DMS 273 (cell line): ENCODE measurements at regions not wholly inside any gene's neighbourhood (a gene's known extent, or its start where the extent isn't known, plus 50 kb on each side); places are given as distances from the start of the nearest gene placed in this dataset.
"Not testable (repeated sequence)": the region's sequence is repeated elsewhere in the genome, so short reads cannot be mapped to it uniquely, and the experiment has no call there.

Experiments used
- DNase-seq: peaks from one replicate; lab custom pipeline; 2025; ENCODE audit not compliant: unreplicated experiment; lab: John Stamatoyannopoulos, UW

DNA sequence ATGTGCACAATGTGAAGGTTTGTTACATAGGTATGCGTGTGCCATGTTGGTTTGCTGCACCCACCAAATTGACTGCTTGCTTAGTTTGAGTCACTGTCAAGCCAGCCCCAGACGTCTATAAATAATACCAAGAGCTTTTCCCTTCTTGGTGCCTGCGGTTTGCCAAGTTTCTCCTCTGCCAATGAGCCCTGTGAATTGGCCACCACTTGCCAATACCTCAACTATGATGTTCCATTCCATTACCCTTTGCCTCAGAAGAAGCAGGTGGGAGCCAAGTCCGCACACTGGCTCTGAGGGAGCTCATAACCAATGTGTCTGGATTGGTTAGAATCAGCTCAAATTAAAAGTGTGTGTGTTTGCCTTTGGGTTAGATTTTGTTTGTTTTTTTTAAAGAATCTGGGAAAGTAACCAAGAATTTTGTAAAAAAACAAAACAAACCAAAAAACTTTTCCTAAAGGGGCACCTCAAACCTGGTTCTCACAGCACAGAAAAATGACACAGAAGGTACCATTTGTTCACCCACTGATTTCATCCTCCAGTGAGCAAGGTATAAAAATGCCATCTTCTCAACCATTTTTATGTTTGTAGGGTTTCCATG is 209.3 kb upstream of the PRNP start:
- no peak for DNase-seq

DNA sequence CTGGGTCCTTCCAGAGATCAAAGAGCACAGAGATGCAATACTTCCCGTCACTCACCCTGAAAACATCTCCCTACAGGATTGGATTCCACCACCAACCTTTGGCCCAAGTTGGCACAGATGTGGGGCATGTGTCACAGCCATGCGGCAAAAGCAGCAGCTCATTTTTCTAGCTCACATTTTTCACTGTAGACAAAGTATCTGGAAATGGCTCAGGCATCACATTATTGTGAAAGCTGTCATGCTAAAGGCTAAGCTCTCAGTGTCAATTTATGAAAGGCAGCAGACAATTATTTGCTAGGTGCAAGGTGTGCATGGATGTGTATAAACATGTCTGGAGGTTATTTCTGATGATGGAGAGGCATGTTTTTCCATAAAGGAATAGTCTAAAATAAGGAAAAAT is 213.3 kb upstream of the PRNP start:
- no peak for DNase-seq

DNA sequence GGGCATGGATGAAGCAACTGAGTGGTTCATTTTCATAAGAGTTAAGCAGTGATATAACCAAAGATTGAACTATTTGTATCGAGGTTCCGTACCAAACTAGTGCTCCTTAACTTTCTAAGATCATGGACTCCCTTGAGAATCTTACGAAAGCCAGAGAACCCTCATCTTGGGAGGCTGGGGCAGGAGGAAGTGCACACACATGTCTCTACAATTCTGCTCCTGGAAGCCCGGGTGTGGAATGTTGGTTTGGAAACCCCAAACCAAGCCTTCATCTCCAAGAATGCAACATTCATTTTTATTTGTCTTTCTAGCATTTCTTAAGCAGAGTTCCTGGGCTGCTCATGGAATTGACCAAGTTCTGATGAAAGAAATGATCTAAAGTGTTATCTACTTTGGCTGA is 215.0 kb upstream of the PRNP start:
- no peak for DNase-seq

DNA sequence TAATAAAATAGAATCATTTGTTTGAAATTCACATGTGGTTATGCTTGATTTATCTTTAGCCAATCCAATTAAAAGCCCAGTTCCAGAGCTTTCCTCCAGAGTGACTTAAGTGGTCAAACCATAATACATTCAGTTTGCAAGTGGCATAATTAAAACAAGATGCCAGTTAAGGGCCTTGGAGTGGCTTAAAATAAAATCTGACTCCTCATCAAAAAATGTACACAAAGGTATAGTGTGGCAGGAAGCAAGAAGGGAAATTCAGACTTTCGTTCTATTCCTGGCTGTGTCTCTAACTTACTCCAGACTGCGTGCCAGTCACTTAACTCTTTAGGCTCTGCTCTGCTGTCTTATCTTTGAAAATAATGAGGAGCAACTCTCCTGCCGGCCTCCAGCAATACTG is 215.9 kb upstream of the PRNP start:
- no peak for DNase-seq

DNA sequence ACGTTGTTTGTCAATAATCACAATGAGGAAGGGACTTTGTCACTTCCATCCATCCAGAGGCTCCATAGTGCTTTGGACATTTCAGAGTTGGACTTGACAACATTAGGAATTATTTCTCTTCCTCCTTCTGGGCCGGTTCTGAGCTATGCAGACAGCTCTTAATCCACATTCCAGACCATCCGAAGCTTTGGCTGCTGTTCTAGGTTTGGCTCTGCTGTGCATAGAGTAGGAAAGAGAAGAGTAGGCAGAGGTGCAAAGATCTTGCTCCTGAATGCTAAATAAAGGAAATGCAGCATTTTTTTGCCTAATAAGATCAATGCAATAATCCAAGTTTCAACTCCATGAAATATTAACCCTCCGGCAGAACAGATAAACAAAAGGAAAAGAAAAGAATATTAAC is 216.3 kb upstream of the PRNP start:
- no peak for DNase-seq

DNA sequence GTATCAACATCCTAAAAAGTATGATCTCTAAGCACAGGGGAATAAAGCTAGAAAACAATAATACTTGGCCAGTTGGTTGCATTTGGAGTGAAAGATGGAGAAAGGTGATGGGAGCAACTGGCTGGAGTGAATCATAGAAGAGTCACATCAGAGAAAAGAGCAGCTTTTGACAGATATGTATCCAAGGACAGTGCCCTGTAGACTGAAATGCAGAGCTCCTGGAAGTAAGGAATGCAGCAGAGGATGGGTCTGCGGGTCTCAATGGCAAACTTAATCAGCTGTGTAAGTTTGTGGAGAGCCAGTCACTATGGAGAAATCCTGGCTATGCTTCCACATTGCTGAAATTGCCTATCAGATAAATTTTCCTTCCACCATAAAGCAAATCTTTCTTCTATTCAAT is 218.1 kb upstream of the PRNP start:
- DNase-seq: no peak

DNA sequence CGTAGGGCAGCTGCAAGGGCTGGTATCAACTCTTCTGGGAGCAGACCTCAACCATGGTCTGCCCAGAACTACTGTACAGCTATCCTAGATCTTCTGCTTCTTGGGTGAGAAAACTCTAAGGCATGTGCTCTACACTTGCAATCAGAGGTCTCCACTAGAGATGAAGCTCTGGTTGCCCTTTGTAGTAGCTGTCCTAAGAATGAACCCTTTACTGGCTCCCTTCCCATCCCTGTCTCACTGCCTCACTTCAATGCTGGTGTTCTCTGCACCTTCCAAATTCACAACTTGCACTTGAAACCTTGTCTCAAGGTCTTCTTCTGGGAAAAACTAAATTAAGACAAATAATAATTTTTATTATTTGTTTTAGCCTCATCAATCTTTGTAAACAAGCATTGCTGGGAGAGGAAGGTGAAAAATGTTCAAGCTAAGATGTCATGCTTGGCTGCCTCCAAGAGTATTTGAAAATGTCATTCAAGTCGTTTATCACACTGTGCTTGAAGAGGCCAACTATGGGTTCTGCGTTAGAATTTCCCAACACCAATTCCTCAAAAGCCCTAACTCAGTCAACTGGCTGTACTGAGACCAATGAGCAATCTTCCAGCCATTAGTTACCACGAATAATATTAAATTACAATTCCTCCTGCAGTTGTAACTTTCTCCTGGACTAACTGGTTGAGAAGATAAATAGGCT is 216.9 kb upstream of the ADRA1D start:
- DNase-seq: no peak

DNA sequence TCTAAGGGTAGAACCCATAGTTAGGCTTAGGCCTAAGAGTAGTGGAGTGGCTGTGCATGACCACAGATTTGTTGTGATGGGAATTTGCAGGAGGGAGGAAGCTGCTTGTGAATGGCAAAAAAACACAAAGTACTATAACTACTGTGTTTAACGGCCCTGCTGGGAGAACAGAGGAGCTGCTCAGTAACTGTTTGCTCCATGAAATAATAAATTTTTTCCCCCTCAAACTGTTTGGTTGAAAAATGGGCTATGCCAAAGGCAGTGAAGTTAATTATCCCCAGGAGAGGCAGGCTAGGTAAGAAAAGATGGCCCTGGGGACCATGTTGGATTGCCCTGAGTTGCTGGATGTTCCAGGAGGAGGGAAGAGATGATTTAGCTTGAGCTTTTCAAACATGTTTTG is 216.1 kb upstream of the ADRA1D start:
- no peak for DNase-seq

DNA sequence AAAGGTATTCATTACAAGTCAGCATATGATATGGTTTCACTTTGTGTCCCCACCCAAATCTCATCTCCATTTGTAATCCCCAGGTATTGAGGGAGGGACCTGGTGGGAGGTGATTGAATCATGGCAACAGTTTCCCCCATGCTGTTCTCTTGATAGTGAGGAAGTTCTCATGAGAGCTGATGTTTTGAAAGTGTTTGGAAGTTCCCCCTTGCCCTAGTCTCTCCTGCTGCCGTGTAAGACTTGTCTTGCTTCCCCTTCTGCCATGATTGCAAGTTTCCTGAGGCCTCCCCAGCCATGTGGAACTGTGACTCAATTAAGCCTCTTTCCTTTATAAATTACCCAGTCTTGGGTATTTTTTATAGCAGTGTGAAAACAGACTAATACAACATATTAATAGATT is 213.7 kb upstream of the ADRA1D start:
- not testable (repeated sequence) for DNase-seq

DNA sequence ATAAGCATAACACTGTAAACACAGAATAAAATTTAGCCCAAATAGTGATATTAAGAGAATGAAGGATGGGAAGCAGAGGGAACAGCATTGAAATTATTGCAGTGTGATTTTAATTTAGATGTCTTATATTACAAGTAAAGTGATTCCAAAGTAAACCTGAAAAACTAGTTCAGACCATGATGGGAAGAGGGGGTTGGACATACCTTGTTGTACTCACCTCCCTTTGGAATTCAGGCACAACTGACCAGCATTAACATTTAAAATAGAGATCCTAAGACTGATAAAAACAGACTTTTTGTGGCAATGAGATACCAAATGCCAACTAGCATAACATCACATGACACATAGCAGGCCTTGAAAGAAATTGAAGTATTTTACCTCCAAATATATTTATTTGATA is 210.0 kb upstream of the ADRA1D start:
- no peak for DNase-seq

DNA sequence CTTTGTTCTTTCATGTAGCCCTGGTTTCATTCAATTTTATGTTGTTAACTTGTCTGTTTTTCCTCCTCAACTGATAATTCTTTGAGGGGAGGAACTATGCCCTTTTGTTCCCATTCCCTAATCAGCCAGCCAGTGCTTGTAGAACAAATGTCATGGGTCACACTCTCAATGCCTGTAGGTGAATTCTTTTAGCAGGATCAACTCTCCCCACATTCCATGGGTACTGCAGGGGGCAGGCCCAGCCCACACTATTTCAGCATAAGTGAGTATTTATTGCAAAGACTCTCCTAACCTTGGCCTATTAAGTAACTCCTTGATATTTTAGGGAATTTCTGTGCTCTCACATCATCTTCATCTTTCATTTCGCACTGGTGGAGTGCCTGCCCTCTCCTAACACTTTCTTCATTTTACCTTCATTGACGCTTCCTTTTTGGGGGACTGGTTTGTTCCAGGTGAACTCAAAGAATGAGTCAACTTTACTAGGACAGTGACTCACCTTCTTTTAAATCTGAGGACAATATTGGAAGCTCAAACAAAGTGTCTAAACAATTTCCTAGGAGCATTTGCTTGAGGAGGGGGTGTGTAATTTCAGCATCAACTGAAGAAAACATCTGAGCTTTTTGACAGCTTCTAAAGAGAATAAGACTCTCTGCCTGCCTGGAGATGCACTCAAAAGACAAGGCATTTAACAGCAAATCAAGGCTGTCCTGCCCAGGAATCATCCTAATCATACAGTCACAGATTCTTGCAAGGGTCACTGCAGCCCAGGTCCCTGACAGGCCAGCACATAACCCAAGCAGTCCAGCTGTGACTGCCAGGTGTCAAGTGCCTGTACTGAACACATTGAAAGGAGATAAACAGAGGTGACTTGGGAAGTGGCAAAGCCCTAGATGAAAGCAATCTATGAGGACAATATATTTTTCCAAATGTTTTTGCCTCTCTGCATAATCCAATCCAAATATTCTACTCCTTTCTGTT is 208.8 kb upstream of the ADRA1D start:
- no peak for DNase-seq

DNA sequence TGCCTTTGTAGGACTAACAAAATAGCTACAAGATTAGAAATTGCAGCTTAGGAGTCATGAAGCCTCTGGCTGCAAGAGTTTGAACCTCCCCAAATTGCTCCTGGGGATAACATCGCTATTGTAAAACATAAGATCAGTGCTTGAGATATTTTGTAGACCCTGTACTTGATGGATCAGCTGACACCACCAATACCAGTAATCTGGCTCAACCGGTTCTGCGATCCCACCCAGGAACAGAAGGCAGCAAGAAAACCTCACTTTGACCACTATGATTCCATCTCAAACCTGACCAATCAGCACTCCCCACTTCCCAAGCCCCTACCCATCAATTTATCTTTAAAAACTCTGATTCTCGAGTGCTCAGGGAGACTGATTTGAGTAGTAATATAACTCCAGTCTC is 206.9 kb upstream of the ADRA1D start:
- no peak for DNase-seq

DNA sequence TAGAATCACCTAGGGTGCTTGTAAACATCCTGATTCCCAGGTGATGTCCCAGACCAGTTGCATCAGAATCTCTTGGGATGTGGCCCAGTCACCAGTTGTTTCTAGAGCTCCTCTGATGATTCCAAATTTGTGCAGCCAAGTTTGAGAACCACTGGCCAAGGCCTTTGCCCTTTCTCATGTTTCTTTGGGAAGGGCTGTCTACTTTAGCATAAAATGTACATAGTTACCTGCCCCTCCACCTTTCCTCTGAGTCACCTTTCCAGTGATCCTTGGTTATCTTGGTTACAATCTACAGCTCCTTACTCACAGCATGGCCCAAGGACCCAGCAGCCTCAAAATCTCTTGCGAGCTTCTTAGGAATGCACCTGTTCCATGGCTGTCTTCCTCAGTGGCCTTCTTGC is 206.2 kb upstream of the ADRA1D start:
- no peak for DNase-seq

DNA sequence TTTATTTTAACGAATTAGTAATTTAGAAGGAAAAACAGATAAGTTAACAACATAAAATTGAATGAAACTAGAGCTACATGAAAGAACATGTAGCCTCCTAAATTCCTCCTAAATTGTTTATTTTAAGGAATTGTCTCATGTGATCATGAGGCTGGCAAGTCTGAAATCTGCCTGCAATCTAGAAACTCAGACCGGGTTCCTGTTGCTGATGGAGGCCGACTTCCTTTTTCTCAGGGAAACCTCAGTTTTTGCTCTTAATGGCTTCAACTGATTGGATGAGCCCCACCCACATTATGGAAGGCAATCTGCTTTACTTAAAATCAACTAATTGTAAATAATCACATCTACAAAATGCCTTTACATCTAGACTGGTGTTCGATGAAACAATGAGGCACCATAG is 205.0 kb upstream of the ADRA1D start:
- no peak for DNase-seq

DNA sequence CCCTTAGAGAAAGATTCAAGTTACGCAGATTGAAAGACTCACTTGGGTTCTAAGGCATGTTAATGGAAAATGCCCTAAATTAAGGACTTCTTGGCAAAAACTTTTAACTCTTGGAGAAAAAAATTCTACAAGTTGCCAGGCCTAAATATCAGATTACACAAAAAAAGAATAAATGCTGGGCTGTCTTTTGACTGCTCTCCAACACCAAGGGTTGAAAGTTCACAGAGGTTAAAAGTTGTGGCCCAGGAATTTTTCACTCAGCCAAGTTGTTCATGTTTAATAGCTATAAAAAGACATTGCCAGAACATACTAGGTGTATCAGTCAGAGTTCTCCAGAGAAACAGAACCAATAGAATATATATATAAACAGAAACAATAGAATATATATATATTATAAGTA is 204.3 kb upstream of the ADRA1D start:
- DNase-seq: no peak

DNA sequence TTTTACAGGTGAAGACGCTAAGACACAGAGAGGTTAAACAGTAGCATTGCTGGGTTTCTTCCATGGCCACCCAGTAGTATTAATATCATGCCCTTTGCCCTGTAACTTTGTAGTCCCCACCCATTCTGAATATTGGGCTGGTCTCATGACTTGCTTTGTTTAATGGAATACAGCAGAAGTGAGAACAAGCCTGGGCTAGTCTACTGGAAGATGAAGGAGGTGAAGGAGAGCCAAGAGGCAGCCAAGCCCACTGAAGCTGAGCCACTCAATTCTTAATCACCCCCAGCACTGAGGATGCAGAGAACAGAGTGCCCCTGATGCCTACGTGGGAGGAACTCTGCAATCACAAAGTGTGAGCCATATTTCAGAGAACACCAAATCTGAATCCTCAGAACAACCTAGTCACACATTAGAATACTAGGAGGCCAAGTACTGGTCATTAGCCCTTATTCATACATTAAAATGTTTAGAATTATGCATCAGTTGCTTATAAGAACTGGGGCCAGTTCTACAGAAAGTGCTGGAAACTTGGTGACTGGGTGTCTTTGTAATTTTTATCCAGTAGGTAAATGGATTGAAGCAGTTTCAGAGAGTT is 202.5 kb upstream of the ADRA1D start:
- no peak for DNase-seq

DNA sequence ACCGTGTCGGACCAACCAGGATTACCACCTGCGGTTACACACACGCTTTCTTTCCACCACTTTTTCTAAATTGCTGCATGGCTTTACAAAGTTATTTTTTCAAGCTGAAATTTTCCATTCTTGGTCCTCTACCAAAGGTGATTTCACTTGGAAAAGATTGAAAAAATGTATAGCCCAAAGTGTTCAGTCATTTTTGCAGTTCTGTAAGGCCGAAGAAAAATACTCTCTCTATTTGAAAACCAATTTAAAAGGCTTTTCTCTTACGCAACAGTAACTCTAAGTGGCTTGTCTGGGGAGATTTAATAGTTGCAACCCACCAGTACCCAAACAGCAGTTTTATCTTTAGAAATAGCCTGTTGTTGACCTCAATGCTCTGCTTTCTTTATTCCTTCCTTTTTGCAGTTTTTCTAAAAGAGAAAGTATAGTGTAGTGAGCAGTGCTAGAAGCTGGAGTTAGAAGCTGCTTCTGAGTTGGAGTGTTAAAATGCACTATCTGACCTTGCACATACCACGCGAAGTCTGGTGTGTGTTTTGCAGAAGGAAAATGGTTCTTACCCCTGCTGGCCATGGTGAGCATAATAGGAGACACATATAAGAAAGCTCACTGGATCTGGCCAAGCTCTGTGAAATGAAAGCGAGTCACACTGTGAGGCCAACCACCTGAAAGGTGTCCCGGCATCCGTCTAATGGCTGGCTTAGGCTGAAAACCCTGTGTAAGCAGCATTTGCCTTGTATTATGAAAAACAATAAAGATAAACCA is 201.0 kb upstream of the ADRA1D start:
- no peak for DNase-seq

DNA sequence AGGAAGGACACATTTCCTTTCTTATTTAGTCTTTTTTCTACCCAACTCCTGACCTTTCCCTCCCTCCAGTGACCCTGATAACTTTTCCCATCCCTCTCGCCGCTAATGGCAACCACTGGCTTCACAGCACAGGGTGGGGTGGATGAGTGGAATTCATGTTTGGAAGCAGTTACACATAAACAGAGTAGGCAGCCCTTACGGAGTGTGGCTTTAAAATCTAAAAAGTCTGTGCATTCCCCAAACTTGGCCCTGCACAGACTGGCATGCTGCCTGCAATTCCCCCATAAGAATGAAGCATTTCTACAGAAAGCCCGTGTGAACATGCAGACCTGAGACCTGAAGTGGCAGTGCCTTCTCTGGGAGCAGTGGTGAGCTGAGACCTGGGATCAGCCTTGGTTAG is 196.7 kb upstream of the ADRA1D start:
- no peak for DNase-seq

DNA sequence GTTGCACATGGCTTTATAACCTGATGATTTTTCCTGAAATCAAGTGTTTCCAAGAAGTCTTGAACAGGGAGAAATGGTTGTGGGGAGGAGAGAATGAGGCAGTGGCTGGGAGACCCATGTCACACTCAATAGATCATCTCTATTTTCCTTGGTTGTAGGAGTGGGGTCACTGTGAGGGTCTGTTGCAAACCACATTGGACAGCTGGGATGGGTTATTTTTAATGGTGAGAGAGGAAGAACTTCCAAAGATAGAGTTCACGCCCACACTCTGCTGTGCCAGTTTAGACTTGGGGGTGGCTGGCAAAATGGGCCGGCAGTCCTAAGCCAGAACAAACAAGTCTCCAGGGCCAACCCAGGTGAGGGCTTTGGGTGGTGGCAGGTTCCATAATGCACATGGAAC is 196.2 kb upstream of the ADRA1D start:
- no peak for DNase-seq

DNA sequence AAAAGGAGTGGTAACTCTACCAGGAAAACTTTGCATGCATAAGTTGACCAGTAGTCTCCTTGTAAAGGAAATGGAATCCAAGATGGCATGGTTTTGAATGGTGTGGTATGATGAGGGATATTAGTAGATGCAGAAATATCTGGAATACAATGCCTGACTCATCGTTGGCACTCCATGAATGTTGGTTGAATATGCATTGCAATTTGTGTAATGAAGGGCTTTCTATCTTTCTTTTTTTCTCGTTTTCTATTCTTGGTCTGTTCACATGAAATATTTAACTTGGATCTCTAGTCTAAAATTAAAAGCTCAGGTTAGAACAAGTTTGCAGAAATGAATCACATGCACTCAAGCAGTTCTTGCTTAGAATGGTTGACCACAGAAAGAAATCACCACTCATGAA is 195.3 kb upstream of the ADRA1D start:
- no peak for DNase-seq

DNA sequence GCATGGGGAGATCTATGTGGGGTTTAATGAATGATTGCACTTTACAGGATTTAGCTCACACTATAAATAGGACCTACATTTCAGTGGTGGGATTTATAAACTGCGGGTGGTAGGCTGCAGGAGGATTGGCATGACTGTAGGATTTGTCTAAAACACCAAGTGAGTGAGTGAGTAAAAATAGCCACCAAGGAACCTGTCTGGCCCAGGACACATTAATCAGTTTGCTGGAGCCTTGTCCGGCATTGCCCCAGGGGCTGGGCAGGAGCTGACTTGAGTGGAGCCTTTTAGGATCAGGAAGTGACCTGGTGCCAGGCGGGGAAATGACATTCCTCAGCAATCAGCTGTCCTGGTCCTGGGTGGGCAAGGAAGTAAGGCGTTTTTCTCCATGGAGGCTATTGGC is 193.9 kb upstream of the ADRA1D start:
- no peak for DNase-seq
